T-cell (primary cell): ENCODE measurements at regions not wholly inside any gene's neighbourhood (a gene's known extent, or its start where the extent isn't known, plus 50 kb on each side); places are given as distances from the start of the nearest gene placed in this dataset.

Source experiments
- ATAC-seq, 4 experiments: fragments of 200-7000 bp in 3 of 4; fragments of 150-1000 bp in 1 of 4; cut with Tn5 transposase; replicated peaks in 1 of 4; 1 replicate in 3 of 4; 2 replicates in 1 of 4; pipeline ENCODE4 v1.10.0; 2021; ENCODE audit warnings: moderate library complexity in 3 of 4, mild to moderate bottlenecking in 2 of 4, moderate number of reproducible peaks in 1 of 4
- CTCF ChIA-PET, 2 donors: fragments of 300-600 bp; sonication (Branson Sonifier 250); formaldehyde crosslinking; loops; one replicate each; lab custom pipeline; 2022; ENCODE audit warnings: antibody characterized with exemption in 2 of 2; lab: Charles Lee
- POLR2A ChIA-PET, 2 donors: fragments of 300-600 bp; sonication (Branson Sonifier 250); formaldehyde crosslinking; loops; one replicate each; lab custom pipeline; 2022; ENCODE audit warnings: antibody characterized with exemption in 2 of 2; lab: Charles Lee
- DNase-seq, 35 experiments: peaks; one replicate each; pipeline versions ENCODE4 v3.0.0 to v3.0.0-alpha.2; 2013 to 2023
- H3K27ac ChIP-seq: one replicate; pipeline ENCODE4 v1.5.1; 2013; ENCODE audit warnings: low read length
- H3K27me3 ChIP-seq, 2 experiments: replicated peaks in 1 of 2; 1 replicate in 1 of 2; 2 replicates in 1 of 2; pipeline versions ENCODE4 v1.6.1 to v1.7.0; 2013; ENCODE audit warnings: low read length in 1 of 2, mixed read lengths in 1 of 2; ENCODE audit not compliant: control insufficient read depth in 2 of 2, insufficient read depth in 2 of 2; ENCODE audit errors: extremely low read depth in 1 of 2
- H3K36me3 ChIP-seq, 2 donors: 1 replicate in 1 of 2; 2 replicates in 1 of 2; pipeline versions ENCODE4 v1.6.1 to v1.7.0; 2013; ENCODE audit warnings: low read length in 1 of 2; ENCODE audit not compliant: control insufficient read depth in 2 of 2, insufficient read depth in 1 of 2; ENCODE audit errors: extremely low read depth in 1 of 2
- H3K4me1 ChIP-seq, 2 experiments: 1 replicate in 1 of 2; 2 replicates in 1 of 2; pipeline versions ENCODE4 v1.6.1 to v1.7.0; 2013; ENCODE audit warnings: low read length in 2 of 2, mixed read lengths in 1 of 2; ENCODE audit not compliant: insufficient read depth in 2 of 2, control insufficient read depth in 1 of 2; ENCODE audit errors: extremely low read depth in 1 of 2
- H3K4me3 ChIP-seq, 2 donors: 1 replicate in 1 of 2; 2 replicates in 1 of 2; pipeline versions ENCODE4 v1.5.1 to v1.7.0; 2013; ENCODE audit warnings: mild to moderate bottlenecking in 2 of 2, low read length in 1 of 2, moderate library complexity in 1 of 2; ENCODE audit not compliant: control insufficient read depth in 1 of 2; ENCODE audit errors: extremely low read depth in 1 of 2
- H3K9me3 ChIP-seq: 2 replicates; pipeline ENCODE4 v1.7.0; 2013
- H3K27ac Mint-ChIP-seq, 2 donors: one replicate each; pipeline ENCODE4 v1.8.0; 2020 to 2021; ENCODE audit warnings: mild to moderate bottlenecking in 2 of 2, mixed read lengths in 2 of 2
- H3K27me3 Mint-ChIP-seq, 2 donors: one replicate each; pipeline ENCODE4 v1.8.0; 2021 to 2022; ENCODE audit warnings: mixed read lengths in 2 of 2
- H3K36me3 Mint-ChIP-seq: one replicate; pipeline ENCODE4 v1.8.0; 2021; ENCODE audit warnings: mixed read lengths
- H3K4me1 Mint-ChIP-seq, 3 donors: one replicate each; pipeline ENCODE4 v1.8.0; 2020 to 2022; ENCODE audit warnings: mixed read lengths in 3 of 3, mild to moderate bottlenecking in 1 of 3
- H3K4me3 Mint-ChIP-seq, 3 donors: one replicate each; pipeline ENCODE4 v1.8.0; 2020 to 2022; ENCODE audit warnings: mild to moderate bottlenecking in 3 of 3, mixed read lengths in 3 of 3, moderate library complexity in 3 of 3
- H3K9me3 Mint-ChIP-seq, 3 donors: one replicate each; pipeline ENCODE4 v1.8.0; 2020 to 2022; ENCODE audit warnings: mixed read lengths in 3 of 3
- WGBS: methylation state at CpG from one replicate; pipeline ENCODE4 v1.1.5; 2013; ENCODE audit warnings: missing lambda C conversion rate; ENCODE audit not compliant: insufficient coverage; 5-methylcytosine and 5-hydroxymethylcytosine counted together

DNA sequence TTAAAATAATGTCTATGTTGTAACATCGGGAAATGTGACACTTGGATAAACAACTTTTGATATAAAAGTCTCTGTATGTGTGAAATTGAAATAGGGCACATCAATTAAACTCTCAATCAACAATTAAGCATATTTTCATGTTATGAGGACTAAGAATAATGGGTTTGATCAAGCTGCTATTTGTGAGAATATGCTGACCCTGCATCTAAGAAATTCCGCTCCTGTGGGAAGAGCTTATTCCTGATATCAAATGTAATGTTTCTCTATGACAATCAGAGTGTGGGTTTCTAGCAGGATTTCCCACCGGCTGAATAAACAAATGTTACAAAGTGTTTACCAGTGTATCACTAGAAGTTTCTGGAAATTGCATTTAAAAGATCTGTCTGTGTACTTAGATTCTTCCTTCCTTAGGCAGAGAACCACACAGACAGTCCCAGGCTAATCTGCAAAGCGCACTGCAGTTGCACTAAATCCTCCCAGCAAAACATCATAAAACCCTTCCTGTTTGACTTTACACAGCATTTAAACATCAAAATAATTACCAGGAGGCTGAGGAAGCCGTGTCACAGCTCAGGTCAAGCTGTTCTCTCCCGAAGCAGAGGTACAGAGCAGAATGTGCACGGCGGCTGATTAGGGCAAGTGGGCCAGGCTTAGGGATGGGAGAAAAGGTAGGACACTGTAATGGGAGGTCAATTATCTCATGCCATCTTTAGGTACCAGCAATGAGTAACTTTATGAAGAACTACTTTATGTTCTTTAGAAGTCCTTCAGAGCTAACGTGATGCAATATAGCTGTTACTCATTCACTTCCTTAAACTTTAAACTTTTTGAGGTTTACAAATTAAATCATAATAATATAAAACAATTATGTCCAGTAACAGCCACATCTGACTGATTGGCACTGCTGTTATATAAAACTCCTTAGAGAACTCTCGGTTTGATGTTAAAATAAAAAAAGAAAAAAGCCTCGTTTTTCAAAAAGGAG is 109.1 kb upstream of the CTTNBP2 start:
- Mint-ChIP-seq H3K36me3 (no peaks in the 10 kb centered on the region), H3K9me3 (peaks cover 0 to 4% (median 0%) of the 10 kb centered on the region in 3 donors)

GRCh38 chr7:117986645-117987269 is 113.5 kb upstream of the CTTNBP2 start:
- peaks cover 0 to 4% (median 0%) of the 10 kb centered on the region in 3 donors for H3K9me3 Mint-ChIP-seq
- Histone ChIP-seq H3K27ac (no peak overlapping the region), H3K36me3 (no peaks in the 10 kb centered on the region), H3K9me3 (no peaks in the 10 kb centered on the region), H3K4me3 (no peak overlapping the region), H3K27me3 (peaks cover 0 to under 1% of the 10 kb centered on the region in 2 experiments), H3K4me1 (no peaks in the 10 kb centered on the region)
- DNase-seq (no peak), ATAC-seq (no peak)
- ChIA-PET CTCF (no interaction called here), POLR2A (no interaction called here)
- no peaks in the 10 kb centered on the region for H3K36me3 Mint-ChIP-seq
- 60% methylated on average over 1 of the region's 2 CpGs for WGBS
- H3K27me3 Mint-ChIP-seq: no peaks in the 10 kb centered on the region
- no peaks in the 10 kb centered on the region for H3K4me1 Mint-ChIP-seq
- H3K27ac Mint-ChIP-seq: no peak overlapping the region
- H3K4me3 Mint-ChIP-seq: no peak overlapping the region

More for the DNA sequence above, 109.1 kb upstream of the CTTNBP2 start:
- no peak for ATAC-seq
- Histone ChIP-seq H3K4me1 (no peaks in the 10 kb centered on the region), H3K27ac (no peak overlapping the region), H3K36me3 (no peaks in the 10 kb centered on the region), H3K4me3 (no peak overlapping the region), H3K9me3 (no peaks in the 10 kb centered on the region), H3K27me3 (peaks cover 0 to 4% of the 10 kb centered on the region in 2 experiments)
- no peak for DNase-seq
- Mint-ChIP-seq H3K4me3 (no peak overlapping the region), H3K27me3 (no peaks in the 10 kb centered on the region), H3K27ac (no peak overlapping the region), H3K4me1 (no peaks in the 10 kb centered on the region)
- no CpG with 5 or more reads among the region's 11 CpGs for WGBS
- ChIA-PET CTCF (no interaction called here), POLR2A (no interaction called here)

- H3K9me3 Mint-ChIP-seq: peaks cover 0 to 4% (median 0%) of the 10 kb centered on the region in 3 donors
These were observed 117.6 kb upstream of the CTTNBP2 start for GRCh38 chr7:117990834-117991233.

GRCh38 chr7:117992635-117993376 is 119.6 kb upstream of the CTTNBP2 start:
- no CpG with 5 or more reads among the region's 1 CpG for WGBS
- H3K36me3 ChIP-seq: no peaks in the 10 kb centered on the region
- CTCF ChIA-PET: no interaction called here
- no peaks in the 10 kb centered on the region for H3K36me3 Mint-ChIP-seq
- peaks cover 0 to 3% of the 10 kb centered on the region in 2 donors for H3K27me3 Mint-ChIP-seq
- no peak overlapping the region for H3K27ac ChIP-seq
- no peak overlapping the region for H3K4me3 Mint-ChIP-seq
- no peaks in the 10 kb centered on the region for H3K4me1 Mint-ChIP-seq
- H3K9me3 ChIP-seq: no peaks in the 10 kb centered on the region
- H3K4me1 ChIP-seq: no peaks in the 10 kb centered on the region
- POLR2A ChIA-PET: no interaction called here
- H3K4me3 ChIP-seq: no peak overlapping the region
- H3K27ac Mint-ChIP-seq: no peak overlapping the region
- DNase-seq (no peak), ATAC-seq (no peak)
- H3K9me3 Mint-ChIP-seq: peaks cover 0 to 4% (median 0%) of the 10 kb centered on the region in 3 donors
- peaks cover 0 to 2% of the 10 kb centered on the region in 2 experiments for H3K27me3 ChIP-seq

More at GRCh38 chr7:117990834-117991233, 117.6 kb upstream of the CTTNBP2 start:
- Mint-ChIP-seq H3K4me1 (no peaks in the 10 kb centered on the region), H3K27me3 (peaks cover 0 to 3% of the 10 kb centered on the region in 2 donors), H3K36me3 (no peaks in the 10 kb centered on the region), H3K4me3 (no peak overlapping the region), H3K27ac (no peak overlapping the region)
- peaks cover 0 to 2% of the 10 kb centered on the region in 2 experiments for H3K27me3 ChIP-seq
- no peaks in the 10 kb centered on the region for H3K36me3 ChIP-seq
- DNase-seq (no peak), ATAC-seq (no peak)
- ChIA-PET POLR2A (no interaction called here), CTCF (no interaction called here)
- no peaks in the 10 kb centered on the region for H3K9me3 ChIP-seq
- no peak overlapping the region for H3K4me3 ChIP-seq
- H3K27ac ChIP-seq: no peak overlapping the region
- H3K4me1 ChIP-seq: no peaks in the 10 kb centered on the region

GRCh38 chr7:117993377-117994003 is 120.2 kb upstream of the CTTNBP2 start:
- ATAC-seq: no peak
- Mint-ChIP-seq H3K36me3 (no peaks in the 10 kb centered on the region), H3K27me3 (peaks cover 0 to 3% of the 10 kb centered on the region in 2 donors), H3K27ac (no peak overlapping the region), H3K9me3 (peaks cover 0 to 4% (median 0%) of the 10 kb centered on the region in 3 donors), H3K4me1 (no peaks in the 10 kb centered on the region), H3K4me3 (no peak overlapping the region)
- no peaks in the 10 kb centered on the region for H3K4me1 ChIP-seq
- ChIA-PET POLR2A (no interaction called here), CTCF (no interaction called here)
- H3K36me3 ChIP-seq: no peaks in the 10 kb centered on the region
- no peak overlapping the region for H3K27ac ChIP-seq
- H3K9me3 ChIP-seq: no peaks in the 10 kb centered on the region
- no peak overlapping the region for H3K4me3 ChIP-seq
- H3K27me3 ChIP-seq: peaks cover 0 to 2% of the 10 kb centered on the region in 2 experiments
- DNase-seq: no peak
